Upper lobe of left lung (tissue), 6 donors: ENCODE measurements at regions not wholly inside any gene's neighbourhood (a gene's known extent, or its start where the extent isn't known, plus 50 kb on each side); places are given as distances from the start of the nearest gene placed in this dataset.
A peak's percentile ranks its signal among the peaks of the same experiment; 100 is the strongest.

Source experiments
- ATAC-seq, 2 donors: fragments of 200-7000 bp; cut with Tn5 transposase; one replicate each; pipeline ENCODE4 v1.9.1; 2022; ENCODE audit warnings: mild to moderate bottlenecking in 2 of 2, moderate library complexity in 2 of 2; ENCODE audit not compliant: low FRiP score in 2 of 2
- DNase-seq, 2 donors: peaks; one replicate each; pipeline ENCODE4 v3.0.0-alpha.2; 2019 to 2020
- H3K27ac ChIP-seq, 4 donors: fragments of 200-600 bp; sonication (generic); one replicate each; pipeline ENCODE4 v1.5.1; 2016 to 2019
- H3K27me3 ChIP-seq, 4 donors: fragments of 200-600 bp; sonication (generic); one replicate each; pipeline ENCODE4 v1.5.1; 2017 to 2019
- H3K36me3 ChIP-seq, 4 donors: fragments of 200-600 bp; sonication (generic); one replicate each; pipeline ENCODE4 v1.5.1; 2016 to 2019
- H3K4me1 ChIP-seq, 4 donors: fragments of 200-600 bp; sonication (generic); one replicate each; pipeline ENCODE4 v1.5.1; 2018 to 2019
- H3K4me3 ChIP-seq, 4 donors: fragments of 200-600 bp; sonication (generic); one replicate each; pipeline ENCODE4 v1.5.1; 2017 to 2019; ENCODE audit warnings: mild to moderate bottlenecking in 2 of 4, moderate library complexity in 1 of 4
- H3K9me3 ChIP-seq, 4 donors: fragments of 200-600 bp; sonication (generic); one replicate each; pipeline ENCODE4 v1.5.1; 2018 to 2019
- EP300 ChIP-seq, 4 donors: sonication (generic); formaldehyde crosslinking; IDR thresholded peaks; one replicate each; pipeline ENCODE4 v1.5.1; 2017; ENCODE audit warnings: antibody characterized with exemption in 4 of 4, control low read depth in 2 of 4
- POLR2A ChIP-seq, 4 donors: fragments of 450-650 bp; IDR thresholded peaks; one replicate each; pipeline ENCODE4 v1.5.1; 2016 to 2017; ENCODE audit warnings: antibody characterized with exemption in 4 of 4, mild to moderate bottlenecking in 2 of 4
- POLR2AphosphoS5 ChIP-seq, 2 donors: sonication (generic); formaldehyde crosslinking; IDR thresholded peaks; one replicate each; pipeline ENCODE4 v1.5.1; 2017; ENCODE audit warnings: antibody characterized with exemption in 2 of 2
- WGBS, 2 donors: methylation state at CpG; one replicate each; pipeline ENCODE4 v1.1.5; 2017 to 2018; 5-methylcytosine and 5-hydroxymethylcytosine counted together
- TF ChIP-seq, protein P1 (sequence below), 6 experiments: fragments of 450-650 bp in 4 of 6; fragments of 200-600 bp in 2 of 6; sonication (generic) in 2 of 6; IDR thresholded peaks; one replicate each; pipeline ENCODE4 v1.5.1; 2016 to 2019; ENCODE audit warnings: antibody characterized with exemption in 6 of 6
- donor health status: DM: no; HTN: no; CAD: no; lungs with moderate emphysema.
- donor health status: DM: no; HTN: yes; CAD: no; lungs with severe emphysema.

DNA sequence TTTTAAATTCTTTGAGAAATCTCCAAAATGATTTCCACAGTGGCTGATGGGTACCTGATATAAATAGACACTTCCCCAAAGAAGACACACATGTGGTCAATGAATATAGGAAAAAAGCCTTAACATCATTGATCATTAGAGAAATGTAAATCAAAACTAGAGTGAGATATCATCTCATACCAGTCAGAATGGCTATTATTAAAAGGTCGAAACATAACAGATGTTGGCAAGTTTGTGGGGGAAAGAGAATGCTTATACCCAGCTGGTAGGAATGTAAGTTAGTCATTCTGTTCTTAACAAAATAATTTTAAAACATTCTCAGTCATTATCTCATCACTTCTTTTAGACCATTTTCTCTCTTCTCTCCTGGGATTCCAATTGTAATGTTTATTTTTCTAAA lies 1666.0 kb upstream of the ACO1 start:
- Histone ChIP-seq H3K4me3 (no peak overlapping the region), H3K4me1 (no peaks in the 10 kb centered on the region), H3K36me3 (no peaks in the 10 kb centered on the region), H3K27me3 (no peaks in the 10 kb centered on the region), H3K27ac (no peak overlapping the region), H3K9me3 (no peaks in the 10 kb centered on the region)
- DNase-seq (no peak), ATAC-seq (no peak)
- no peak for TF ChIP-seq POLR2A (IDR thresholded peaks at IDR 0.05)
- TF ChIP-seq, protein P1, sequence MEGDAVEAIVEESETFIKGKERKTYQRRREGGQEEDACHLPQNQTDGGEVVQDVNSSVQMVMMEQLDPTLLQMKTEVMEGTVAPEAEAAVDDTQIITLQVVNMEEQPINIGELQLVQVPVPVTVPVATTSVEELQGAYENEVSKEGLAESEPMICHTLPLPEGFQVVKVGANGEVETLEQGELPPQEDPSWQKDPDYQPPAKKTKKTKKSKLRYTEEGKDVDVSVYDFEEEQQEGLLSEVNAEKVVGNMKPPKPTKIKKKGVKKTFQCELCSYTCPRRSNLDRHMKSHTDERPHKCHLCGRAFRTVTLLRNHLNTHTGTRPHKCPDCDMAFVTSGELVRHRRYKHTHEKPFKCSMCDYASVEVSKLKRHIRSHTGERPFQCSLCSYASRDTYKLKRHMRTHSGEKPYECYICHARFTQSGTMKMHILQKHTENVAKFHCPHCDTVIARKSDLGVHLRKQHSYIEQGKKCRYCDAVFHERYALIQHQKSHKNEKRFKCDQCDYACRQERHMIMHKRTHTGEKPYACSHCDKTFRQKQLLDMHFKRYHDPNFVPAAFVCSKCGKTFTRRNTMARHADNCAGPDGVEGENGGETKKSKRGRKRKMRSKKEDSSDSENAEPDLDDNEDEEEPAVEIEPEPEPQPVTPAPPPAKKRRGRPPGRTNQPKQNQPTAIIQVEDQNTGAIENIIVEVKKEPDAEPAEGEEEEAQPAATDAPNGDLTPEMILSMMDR (IDR thresholded peaks at IDR 0.05): no peak
- TF ChIP-seq POLR2AphosphoS5 (IDR thresholded peaks at IDR 0.05): no peak
- no peak for TF ChIP-seq EP300 (IDR thresholded peaks at IDR 0.05)
- WGBS, 2 donors: 71 to 85% methylated on average over 1 of the region's 1 CpG

DNA sequence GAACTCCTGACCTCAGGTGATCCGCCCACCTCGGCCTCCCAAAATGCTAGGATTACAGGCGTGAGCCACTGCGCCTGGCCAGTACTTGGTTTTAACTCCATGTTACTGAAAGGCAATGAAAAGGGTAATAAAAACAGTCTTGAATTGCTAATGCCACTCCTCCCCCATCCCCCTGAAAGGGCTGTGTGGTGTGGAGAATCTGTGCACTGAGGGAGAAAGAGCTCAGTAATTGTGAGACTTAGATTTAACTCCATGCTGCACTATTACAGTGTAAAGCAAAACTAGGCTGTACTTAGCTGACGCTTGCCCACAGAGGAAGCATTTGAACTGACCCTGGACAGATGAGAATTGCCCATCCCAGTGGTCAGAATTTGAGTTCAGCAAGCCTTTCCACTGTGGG lies 1662.4 kb upstream of the ACO1 start:
- ATAC-seq: no peak
- H3K4me3 ChIP-seq: no peak overlapping the region
- H3K36me3 ChIP-seq: no peaks in the 10 kb centered on the region
- H3K9me3 ChIP-seq: no peaks in the 10 kb centered on the region
- 94 to 96% methylated on average over 5 of the region's 5 CpGs for WGBS, 2 donors
- H3K27ac ChIP-seq: no peak overlapping the region
- no peaks in the 10 kb centered on the region for H3K27me3 ChIP-seq
- H3K4me1 ChIP-seq: no peaks in the 10 kb centered on the region
- no peak for DNase-seq
- TF ChIP-seq POLR2AphosphoS5 (IDR thresholded peaks at IDR 0.05) (no peak), EP300 (IDR thresholded peaks at IDR 0.05) (no peak), POLR2A (IDR thresholded peaks at IDR 0.05) (no peak)
- TF ChIP-seq, protein P1 (IDR thresholded peaks at IDR 0.05): no peak

DNA sequence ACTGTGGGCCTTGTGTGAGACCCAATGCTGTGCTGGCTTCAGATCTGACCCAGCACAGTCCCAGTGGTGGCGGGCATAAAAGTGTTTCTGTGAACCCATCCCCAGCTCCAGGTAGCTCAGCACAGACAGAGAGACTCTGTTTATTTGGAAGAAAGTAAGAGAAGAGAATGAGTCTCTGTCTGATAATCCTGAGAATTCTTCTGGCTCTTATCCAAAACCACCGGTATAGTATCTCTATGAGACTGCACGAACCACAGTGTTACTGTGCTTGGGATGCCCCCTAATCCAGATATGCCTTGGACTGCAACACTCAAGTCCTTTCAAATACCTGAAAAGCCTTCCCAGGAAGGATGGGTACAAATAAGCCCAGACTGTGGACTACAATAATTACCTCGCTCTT lies 1660.8 kb upstream of the ACO1 start:
- ATAC-seq: no peak
- H3K27ac ChIP-seq: no peak overlapping the region
- TF ChIP-seq EP300 (IDR thresholded peaks at IDR 0.05): no peak
- TF ChIP-seq POLR2AphosphoS5 (IDR thresholded peaks at IDR 0.05): no peak
- TF ChIP-seq, protein P1 (IDR thresholded peaks at IDR 0.05): no peak
- TF ChIP-seq POLR2A (IDR thresholded peaks at IDR 0.05): no peak
- H3K9me3 ChIP-seq: no peaks in the 10 kb centered on the region
- no peaks in the 10 kb centered on the region for H3K36me3 ChIP-seq
- no peaks in the 10 kb centered on the region for H3K27me3 ChIP-seq
- 78 to 89% methylated on average over 4 of the region's 4 CpGs for WGBS, 2 donors
- no peak for DNase-seq
- H3K4me3 ChIP-seq: no peak overlapping the region
- no peaks in the 10 kb centered on the region for H3K4me1 ChIP-seq

DNA sequence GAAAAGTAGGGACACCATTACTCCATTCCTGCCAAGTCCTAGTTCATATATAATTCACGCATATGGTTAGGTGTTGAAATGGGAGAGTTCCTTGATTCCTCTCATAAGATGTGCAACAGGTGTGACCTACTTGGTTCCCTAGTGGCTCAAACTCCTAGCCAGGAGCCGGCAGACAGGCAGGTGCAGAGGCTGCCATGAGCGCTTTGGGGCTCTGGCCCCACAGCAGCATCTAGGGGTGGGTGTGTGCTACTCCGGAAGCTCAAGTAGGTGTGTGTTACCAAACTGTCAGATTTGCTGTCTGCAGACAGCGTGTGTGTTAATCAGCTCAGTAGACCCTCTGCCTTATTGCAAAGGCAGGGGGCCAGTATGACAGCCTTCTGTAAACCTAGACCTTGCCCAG lies 1652.4 kb upstream of the ACO1 start:
- ATAC-seq (no peak), DNase-seq (peak in 1 of 2 donors; percentile 18)
- 76 to 80% methylated on average over 5 of the region's 5 CpGs for WGBS, 2 donors
- Histone ChIP-seq H3K9me3 (no peaks in the 10 kb centered on the region), H3K27me3 (no peaks in the 10 kb centered on the region), H3K4me3 (no peak overlapping the region), H3K4me1 (no peaks in the 10 kb centered on the region), H3K36me3 (no peaks in the 10 kb centered on the region), H3K27ac (no peak overlapping the region)
- TF ChIP-seq POLR2A (IDR thresholded peaks at IDR 0.05) (no peak), POLR2AphosphoS5 (IDR thresholded peaks at IDR 0.05) (no peak), EP300 (IDR thresholded peaks at IDR 0.05) (no peak)
- TF ChIP-seq, protein P1 (IDR thresholded peaks at IDR 0.05): no peak

DNA sequence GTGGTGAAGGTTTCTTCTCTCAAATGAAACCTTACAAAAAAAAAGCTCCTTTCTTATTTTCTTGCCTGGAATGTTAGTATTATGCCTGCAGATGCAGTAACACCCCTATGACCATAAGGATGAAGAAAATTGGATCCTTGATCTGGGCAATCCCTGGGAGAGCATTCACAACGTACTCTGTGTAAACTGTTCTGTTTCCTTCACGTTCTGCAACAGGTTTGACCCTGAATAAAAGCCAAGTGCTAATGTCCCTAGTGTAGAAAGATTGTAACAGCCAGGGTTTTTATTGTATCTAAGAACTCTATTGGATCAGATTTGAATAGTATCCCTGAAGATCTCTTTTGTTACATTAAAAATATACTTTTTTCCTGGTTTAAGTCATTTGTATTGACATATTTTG lies 1639.6 kb upstream of the ACO1 start:
- Histone ChIP-seq H3K4me3 (no peak overlapping the region), H3K27ac (no peak overlapping the region)
- ATAC-seq: no peak

More for the DNA sequence above, 1639.6 kb upstream of the ACO1 start:
- no peak for DNase-seq
- no peaks in the 10 kb centered on the region for H3K36me3 ChIP-seq
- H3K9me3 ChIP-seq: no peaks in the 10 kb centered on the region
- no peaks in the 10 kb centered on the region for H3K27me3 ChIP-seq
- 36 to 61% methylated on average over 2 of the region's 2 CpGs for WGBS, 2 donors
- TF ChIP-seq EP300 (IDR thresholded peaks at IDR 0.05) (no peak), POLR2A (IDR thresholded peaks at IDR 0.05) (no peak)
- no peaks in the 10 kb centered on the region for H3K4me1 ChIP-seq
